DND-41 (cell line): ENCODE measurements at regions not wholly inside any gene's neighbourhood (a gene's known extent, or its start where the extent isn't known, plus 50 kb on each side); places are given as distances from the start of the nearest gene placed in this dataset.

Source experiments
- EZH2 ChIP-seq: IDR thresholded peaks from 3 replicates; pipeline ENCODE4 v1.6.1; 2012; ENCODE audit warnings: borderline replicate concordance, low read depth, mild to moderate bottlenecking, moderate library complexity, low read length, inconsistent platforms; ENCODE audit not compliant: severe bottlenecking
- TF ChIP-seq, protein P1 (sequence below): IDR thresholded peaks from 2 replicates; pipeline ENCODE4 v1.5.1; 2012; ENCODE audit warnings: borderline replicate concordance, low read length, moderate library complexity, mild to moderate bottlenecking; ENCODE audit not compliant: poor library complexity, severe bottlenecking; ENCODE audit errors: extremely low read depth

DNA sequence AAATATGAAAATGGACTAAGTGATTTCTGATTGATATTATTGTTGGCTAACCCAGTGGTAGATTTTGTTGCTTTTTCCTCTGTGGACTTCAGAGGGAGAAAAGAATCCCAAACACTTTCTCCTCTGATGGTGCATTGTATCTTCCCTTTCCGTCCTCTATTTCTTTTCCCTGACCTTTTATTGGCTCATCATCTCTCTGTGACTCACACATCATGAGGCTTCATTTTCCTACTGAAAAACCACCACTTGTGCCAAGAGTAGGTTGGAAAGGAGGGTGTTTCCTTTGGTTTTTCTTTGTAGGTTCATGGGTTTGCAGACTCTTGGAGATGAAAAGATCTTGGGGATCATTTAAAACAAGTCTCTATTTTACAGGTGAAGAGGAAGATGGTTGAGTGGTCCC, 311.7 kb upstream of the JAG1 start:
- TF ChIP-seq, protein P1, sequence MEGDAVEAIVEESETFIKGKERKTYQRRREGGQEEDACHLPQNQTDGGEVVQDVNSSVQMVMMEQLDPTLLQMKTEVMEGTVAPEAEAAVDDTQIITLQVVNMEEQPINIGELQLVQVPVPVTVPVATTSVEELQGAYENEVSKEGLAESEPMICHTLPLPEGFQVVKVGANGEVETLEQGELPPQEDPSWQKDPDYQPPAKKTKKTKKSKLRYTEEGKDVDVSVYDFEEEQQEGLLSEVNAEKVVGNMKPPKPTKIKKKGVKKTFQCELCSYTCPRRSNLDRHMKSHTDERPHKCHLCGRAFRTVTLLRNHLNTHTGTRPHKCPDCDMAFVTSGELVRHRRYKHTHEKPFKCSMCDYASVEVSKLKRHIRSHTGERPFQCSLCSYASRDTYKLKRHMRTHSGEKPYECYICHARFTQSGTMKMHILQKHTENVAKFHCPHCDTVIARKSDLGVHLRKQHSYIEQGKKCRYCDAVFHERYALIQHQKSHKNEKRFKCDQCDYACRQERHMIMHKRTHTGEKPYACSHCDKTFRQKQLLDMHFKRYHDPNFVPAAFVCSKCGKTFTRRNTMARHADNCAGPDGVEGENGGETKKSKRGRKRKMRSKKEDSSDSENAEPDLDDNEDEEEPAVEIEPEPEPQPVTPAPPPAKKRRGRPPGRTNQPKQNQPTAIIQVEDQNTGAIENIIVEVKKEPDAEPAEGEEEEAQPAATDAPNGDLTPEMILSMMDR: no peak
- no peak for TF ChIP-seq EZH2
